BJ (cell line): ENCODE measurements at regions not wholly inside any gene's neighbourhood (a gene's known extent, or its start where the extent isn't known, plus 50 kb on each side); places are given as distances from the start of the nearest gene placed in this dataset.

ENCODE experiments used
- CTCF ChIA-PET: fragments of 350-600 bp; formaldehyde crosslinking; extraction: SDS; loops from one replicate; lab custom pipeline; 2021; ENCODE audit warnings: antibody characterized with exemption, inconsistent platforms; lab: Yijun Ruan, JAX
- POLR2A ChIA-PET: fragments of 300-600 bp; sonication (Branson Sonifier 250); formaldehyde crosslinking; extraction: SDS; loops from one replicate; lab custom pipeline; 2021; ENCODE audit warnings: antibody characterized with exemption; lab: Charles Lee
- DNase-seq: peaks from one replicate; pipeline ENCODE4 v3.0.0-alpha.2; 2011; ENCODE audit warnings: low read depth
- H3K27me3 ChIP-seq: 2 replicates; pipeline ENCODE4 v1.6.0; 2011; ENCODE audit warnings: low read length; ENCODE audit not compliant: control insufficient read depth, insufficient read depth
- H3K36me3 ChIP-seq: 2 replicates; pipeline ENCODE4 v1.5.1; 2011; ENCODE audit warnings: low read length; ENCODE audit not compliant: control insufficient read depth, insufficient read depth
- H3K4me3 ChIP-seq: 2 replicates; pipeline ENCODE4 v1.5.1; 2011; ENCODE audit warnings: low read depth, mild to moderate bottlenecking, control low read depth, low read length
- CTCF ChIP-seq: IDR thresholded peaks from 2 replicates; pipeline ENCODE4 v1.5.1; 2011; ENCODE audit warnings: low read depth, mild to moderate bottlenecking, control low read depth, inconsistent platforms, low read length, moderate library complexity; ENCODE audit not compliant: insufficient read depth

GRCh38 chr4:8766610-8767009 is 105.0 kb downstream of the HMX1 start:
- no peaks in the 10 kb centered on the region for H3K27me3 ChIP-seq
- CTCF ChIA-PET = no interaction called here

GRCh38 chr4:8765631-8766590 is 105.7 kb downstream of the HMX1 start:
- no peaks in the 10 kb centered on the region for H3K27me3 ChIP-seq
- H3K4me3 ChIP-seq = no peak overlapping the region
- DNase-seq = no peak
- H3K36me3 ChIP-seq = no peaks in the 10 kb centered on the region
- CTCF ChIA-PET = no interaction called here
- no peak for TF ChIP-seq CTCF
- POLR2A ChIA-PET = no interaction called here

More at GRCh38 chr4:8766610-8767009, 105.0 kb downstream of the HMX1 start:
- DNase-seq = no peak
- POLR2A ChIA-PET = no interaction called here
- no peak overlapping the region for H3K4me3 ChIP-seq
- no peaks in the 10 kb centered on the region for H3K36me3 ChIP-seq
- TF ChIP-seq CTCF = no peak

- no peak for DNase-seq
- H3K27me3 ChIP-seq = no peaks in the 10 kb centered on the region
- TF ChIP-seq CTCF = no peak
- ChIA-PET CTCF (no interaction called here), POLR2A (no interaction called here)
- no peak overlapping the region for H3K4me3 ChIP-seq
- H3K36me3 ChIP-seq = no peaks in the 10 kb centered on the region
Measured at GRCh38 chr4:8765084-8765483, 106.6 kb downstream of the HMX1 start.

- H3K27me3 ChIP-seq = no peaks in the 10 kb centered on the region
- TF ChIP-seq CTCF = no peak
- ChIA-PET POLR2A (no interaction called here), CTCF (interaction anchor here (0.6 kb wide), 1 partner anchor 44 kb away, joined by 3 read pairs; no protein-coding TSS in a partner anchor)
- H3K4me3 ChIP-seq = no peak overlapping the region
- H3K36me3 ChIP-seq = no peaks in the 10 kb centered on the region
- no peak for DNase-seq
Measured at GRCh38 chr4:8763966-8764901, 107.4 kb downstream of the HMX1 start.
